Globus pallidus (tissue), 1 donor: ENCODE measurements at regions not wholly inside any gene's neighbourhood (a gene's known extent, or its start where the extent isn't known, plus 50 kb on each side); places are given as distances from the start of the nearest gene placed in this dataset.
A peak's percentile ranks its signal among the peaks of the same experiment; 100 is the strongest.
"Not testable (repeated sequence)": the region's sequence is repeated elsewhere in the genome, so short reads cannot be mapped to it uniquely, and the experiment has no call there.

Source experiments
- DNase-seq: peaks from one replicate; pipeline ENCODE4 v3.0.0-alpha.2; 2015; ENCODE audit warnings: low spot score

DNA sequence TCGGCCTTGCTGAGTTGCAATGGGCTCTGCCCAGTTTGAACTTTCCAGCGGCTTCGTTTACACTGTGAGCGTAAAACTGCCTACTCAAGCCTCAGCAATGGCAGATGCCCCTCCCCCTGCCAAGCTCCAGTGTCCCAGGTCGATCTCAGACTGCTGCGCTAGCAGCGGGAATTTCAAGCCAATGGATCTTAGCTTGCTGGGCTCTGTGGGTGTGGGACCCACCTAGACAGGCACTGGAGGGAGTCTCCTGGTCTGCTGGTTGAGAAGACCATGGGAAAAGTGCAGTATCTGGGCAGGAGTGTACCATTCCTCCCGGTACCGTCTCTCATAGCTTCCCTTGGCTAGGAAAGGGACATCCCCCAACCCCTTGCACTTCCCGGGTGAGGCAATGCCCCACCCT lies 88.2 kb downstream of the KLHL28 start:
- no peak for DNase-seq

DNA sequence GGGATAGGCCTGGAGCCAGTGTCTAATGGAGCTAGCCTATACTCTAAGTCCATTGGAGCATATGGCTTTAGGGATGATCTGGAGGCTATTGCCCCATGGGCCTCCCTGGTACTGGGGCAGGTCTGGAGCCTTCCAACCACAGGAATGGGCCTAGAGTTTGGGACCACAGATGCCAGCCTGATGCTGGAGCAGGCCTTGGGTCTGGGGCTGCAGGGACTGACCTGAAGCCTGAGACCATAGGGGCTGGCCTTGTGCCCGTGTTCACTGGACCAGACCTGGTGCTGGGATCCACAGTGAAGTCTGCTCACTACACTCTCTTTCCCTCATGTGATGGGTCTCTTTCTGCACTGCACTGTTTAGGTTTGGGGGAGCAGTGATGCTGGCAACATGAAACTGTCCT lies 95.0 kb downstream of the KLHL28 start:
- no peak for DNase-seq

DNA sequence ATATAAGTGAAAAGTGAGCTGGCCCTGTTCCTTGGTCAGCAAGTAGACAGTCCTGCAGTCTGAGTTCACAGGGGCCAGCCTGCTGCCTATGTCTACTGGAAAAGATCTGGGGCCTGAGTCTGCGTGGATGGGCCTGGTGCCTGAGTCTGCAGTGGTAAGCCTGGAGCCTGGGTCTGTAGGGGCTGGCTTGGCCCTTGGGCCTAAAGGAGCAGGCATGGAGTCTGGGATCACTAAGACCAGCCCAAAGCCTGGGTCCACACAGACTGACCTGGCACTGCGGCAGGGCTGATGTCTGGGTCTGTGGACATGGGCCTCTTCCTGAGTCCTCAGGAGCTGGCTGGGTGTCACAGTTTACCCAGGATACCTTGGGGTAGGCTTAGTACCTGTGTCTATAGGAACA lies 95.4 kb downstream of the KLHL28 start:
- no peak for DNase-seq

DNA sequence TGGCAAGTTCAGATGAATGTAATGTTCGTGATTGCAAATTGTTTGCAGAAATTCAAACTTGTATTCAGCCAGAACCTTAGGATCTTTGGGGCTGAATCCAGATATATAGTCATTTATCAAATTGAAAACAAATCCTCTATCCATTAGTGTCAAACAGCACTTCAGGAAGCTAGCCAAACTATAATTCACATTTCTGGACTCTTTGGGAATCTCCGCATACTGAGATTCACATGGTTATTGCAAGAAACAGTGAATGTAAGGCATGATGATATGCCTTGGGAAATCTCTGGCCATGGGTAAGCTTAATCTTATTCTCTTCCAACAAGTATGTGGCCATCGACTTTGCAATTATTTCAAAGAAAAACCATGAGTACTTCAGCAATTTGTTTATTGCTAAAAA lies 98.5 kb downstream of the KLHL28 start:
- DNase-seq = no peak

DNA sequence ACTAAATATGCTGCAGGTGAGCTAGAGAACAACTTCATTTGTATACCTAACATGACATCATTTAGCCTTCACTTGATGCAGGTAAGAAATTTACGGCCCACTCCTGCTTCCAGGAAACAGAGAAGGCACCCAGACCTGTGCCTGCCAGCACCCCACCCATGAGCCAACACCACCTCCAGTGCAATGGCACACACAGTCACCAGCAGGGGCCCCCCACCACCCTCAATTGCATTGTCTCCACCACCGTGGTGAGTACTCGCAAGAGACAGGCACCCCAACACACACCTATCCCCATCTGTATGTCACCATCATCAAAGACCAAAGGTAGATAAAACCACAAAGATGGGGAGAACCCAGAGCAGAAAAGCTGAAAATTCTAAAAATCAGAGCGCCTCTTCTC lies 107.6 kb downstream of the KLHL28 start:
- DNase-seq = no peak

DNA sequence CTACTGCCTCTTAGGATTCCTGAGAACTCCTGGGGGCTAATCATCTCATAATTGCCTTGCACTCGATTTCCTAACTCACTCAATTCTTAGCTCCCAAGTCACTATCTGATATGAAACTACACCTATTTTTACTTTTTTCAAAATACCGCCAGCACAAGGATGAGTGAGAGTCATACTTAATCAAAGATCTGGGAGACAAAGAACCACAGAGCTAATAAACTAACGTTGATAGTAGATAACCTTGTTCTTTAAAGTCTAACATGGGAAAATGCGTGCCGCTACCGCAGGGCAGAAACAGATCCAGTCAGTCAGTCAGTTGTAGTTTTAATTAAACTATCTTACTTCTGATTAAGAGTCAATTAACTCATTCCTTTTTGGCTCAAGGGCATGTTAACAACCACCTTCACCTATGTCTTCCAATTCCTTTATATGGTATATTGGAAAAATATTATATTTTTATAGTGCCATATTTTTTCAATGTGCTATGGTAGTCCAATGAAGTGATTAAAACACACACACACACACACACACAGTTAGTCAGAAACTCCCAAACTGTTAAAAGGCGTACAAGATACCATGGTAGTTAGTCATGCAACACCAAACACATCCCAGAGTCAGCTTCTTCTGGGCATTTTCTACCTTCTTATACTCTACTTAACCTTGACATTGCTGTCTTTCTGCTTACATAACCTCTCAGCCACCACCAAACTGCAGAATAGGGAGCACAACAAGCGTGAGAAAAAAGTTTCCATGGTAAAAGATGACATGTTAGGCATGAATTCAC lies 114.0 kb downstream of the KLHL28 start:
- no peak for DNase-seq

DNA sequence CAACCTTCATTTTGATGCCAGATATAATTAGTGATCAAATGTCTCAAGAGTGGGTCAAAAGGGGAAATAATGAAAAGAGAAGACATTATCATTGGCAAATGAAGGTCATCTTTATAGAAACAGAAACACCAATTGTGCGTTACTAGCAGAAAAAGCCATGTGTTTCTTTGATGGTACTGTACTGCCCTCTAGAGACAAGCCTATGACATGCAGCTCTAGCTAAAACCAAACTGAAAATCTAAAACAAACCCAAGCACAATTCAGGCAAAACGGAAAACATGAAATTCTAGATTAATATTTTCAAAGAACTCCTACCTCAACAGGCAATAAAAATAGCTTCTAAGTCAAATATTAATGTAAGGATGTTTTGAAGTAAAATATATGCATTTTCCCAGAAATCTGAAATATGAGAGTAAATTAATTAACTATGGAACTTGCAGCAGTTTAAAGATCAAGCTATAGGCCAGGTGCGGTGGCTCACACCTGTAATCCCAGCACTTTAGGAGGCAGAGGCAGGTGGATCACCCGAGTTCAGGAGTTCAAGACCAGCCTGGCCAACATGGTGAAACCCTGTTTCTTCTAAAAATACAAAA lies 115.4 kb downstream of the KLHL28 start:
- DNase-seq = peak; percentile 47

DNA sequence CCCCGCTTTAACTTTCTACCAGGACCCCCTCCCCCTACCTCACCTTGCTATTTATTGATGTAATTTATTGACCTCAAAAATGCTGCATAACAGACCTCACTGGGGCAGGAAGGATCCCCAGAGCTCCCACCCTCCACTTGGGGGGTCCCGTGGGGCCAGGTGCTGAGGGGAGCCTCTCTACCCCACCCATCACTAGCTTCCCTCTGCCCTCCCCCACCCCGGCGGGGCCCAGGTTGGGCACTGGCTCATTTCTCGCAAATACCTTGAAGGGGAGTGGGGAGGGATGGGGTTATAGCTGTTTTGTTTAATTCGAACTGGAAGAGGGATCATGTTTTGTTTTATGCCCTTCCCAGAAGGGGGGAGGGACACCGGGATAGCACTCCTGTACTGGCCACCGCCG lies 125.8 kb downstream of the KLHL28 start:
- not testable (repeated sequence) for DNase-seq

DNA sequence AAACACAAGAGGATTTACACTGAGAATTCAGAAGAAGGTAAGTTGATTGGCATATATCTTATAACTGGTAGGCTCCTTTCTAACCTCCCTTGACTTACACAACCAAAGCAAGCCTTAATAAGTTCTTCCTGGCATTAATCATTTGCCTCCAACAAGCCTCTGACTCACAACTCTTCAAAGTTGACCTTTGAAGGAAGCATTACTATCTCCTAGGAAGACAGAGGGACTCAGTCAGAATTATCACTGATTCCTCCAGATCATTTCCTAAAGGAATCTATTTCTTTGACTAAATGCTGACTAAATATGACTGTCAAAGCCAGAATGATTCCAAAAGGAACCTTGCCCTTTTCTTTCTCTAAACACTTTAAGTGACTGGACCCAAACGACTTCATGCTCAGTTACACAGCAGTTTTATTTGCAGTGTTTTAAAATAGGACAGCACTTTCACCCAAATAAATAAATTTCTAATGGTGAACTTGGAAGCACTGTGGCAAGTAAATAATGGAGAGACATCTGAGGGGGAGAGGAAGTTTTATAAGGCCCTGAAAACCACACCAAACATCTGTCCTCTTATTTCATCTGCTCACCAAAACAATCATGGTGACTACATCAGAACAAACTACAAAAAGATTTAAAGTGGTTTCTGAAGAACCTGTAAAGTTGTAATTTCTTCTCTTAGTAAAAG lies 128.2 kb downstream of the KLHL28 start:
- DNase-seq = no peak

DNA sequence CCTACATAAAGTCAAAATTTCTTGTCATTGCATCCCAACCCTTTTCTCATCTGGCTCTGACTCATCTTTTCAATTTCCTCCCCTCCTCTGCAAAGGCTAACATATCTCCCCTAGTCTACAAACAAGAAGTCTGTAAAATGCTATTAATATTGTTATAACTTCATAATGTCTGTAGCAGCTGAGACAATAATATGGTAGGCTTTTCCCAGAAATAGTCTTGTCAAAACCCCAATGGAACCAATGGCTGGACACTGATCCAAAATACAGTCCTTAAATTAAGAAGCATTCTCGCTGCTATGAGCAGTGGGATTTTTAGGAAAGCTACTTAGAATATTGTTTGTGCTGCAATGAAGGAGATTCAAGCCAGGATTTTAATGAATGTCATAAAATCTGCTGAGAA lies 131.4 kb downstream of the KLHL28 start:
- no peak for DNase-seq

DNA sequence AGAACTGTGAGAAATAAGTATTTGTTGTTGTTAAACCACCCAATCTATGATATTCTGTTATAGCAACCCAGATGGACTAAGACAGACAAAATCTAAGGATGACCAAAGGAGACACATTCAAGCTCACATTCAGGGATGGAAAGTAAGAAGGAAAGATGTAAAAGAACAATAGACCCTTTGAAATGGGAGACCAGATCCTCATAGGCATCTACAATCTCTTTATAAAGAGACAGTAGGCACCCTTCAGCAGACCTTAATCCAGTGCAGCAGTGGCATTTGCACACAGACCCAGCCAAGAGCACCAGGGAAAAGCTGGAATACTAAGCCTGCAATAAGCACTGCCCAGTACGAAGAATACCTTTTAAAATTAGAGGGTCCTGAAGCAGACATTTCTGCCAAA lies 132.7 kb downstream of the KLHL28 start:
- no peak for DNase-seq

DNA sequence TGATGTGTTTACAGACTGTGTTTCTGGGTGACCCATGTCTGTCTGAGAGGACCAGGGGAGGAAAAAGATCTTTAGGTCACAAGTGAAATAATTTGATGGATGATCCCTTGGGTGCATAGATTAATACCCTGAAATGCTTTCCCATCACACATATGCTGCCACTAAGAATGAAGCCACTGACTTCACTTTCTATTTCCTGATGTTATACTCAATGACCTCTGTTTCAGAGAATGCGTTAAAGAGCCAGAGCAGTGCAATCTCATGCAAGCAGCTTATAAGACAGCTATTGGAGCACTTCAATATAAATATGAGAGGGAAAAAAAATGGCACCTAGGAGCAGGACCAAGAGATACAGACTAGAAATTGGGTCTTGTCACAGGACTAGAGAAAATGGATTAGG lies 133.7 kb downstream of the KLHL28 start:
- no peak for DNase-seq

DNA sequence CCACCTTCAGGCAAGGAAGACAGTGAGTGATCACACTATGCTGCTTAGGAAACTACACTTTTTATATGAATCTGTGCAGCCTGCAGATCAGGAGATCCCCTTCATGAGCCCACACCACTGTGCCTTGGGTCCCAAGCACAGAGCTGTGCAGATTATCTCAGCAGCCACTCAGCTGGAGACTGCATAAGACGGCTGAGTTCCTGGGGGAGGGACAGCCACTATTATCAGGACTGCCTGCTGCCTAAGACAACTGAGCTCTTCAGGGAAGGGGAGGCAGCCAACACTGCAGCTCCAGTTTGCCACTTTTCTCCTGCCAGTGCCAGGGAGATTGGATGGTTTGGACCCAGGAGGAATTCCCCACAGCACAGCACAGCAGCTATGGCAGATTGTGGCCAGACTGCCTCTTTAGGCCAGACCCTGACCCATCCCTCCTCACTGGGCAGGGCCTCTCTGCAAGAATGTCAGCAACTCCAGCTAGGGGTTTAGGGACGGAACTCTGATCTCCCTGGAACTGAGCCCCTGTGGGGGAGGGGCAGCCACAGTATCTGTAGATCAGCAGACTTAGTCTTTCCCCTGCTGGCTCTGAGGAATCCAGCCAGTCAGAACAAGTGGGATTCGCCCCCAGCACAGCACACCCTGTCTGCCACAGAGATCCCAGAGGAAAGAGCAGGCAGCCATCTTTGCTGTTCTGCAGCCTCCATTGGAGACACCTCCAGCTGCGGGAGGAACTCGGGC lies 141.3 kb downstream of the KLHL28 start:
- DNase-seq = no peak

DNA sequence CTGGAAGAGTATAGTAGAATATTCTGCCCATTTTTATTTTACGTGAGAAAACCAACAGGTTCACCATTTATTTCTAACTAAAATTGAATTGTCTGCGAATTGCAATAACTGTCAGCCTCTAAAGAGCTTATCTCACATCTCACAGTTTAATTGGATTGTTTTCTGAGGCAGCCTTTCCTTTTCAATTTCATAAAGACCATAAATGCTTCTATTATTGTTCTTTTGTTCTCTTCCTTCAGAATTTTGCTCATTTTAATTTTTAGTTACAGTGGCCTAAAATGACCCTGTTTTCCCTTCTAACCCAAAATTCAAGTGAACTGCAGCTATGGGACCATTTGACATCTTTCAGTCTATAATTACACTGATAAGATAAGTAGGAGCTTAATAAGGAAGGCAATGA lies 147.6 kb downstream of the KLHL28 start:
- no peak for DNase-seq

DNA sequence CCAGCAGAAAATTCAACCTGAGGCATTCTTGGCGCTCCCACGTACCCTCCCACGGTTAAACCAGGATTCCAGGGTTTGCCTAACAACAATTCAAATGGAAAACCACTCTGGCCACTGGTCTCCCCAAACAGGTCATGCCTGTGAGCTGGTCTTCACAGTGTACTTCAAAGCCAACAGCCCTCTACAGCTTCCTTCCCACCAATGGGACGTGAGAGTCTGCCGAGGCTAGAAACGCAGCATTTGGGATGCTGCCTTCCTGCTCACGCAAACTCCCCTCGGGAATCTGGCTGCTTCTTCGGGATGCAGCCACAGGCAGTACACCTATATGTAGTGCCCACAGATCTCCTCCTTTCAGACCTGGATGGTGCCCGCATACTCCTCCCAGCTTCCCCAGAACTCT lies 149.1 kb downstream of the KLHL28 start:
- no peak for DNase-seq

DNA sequence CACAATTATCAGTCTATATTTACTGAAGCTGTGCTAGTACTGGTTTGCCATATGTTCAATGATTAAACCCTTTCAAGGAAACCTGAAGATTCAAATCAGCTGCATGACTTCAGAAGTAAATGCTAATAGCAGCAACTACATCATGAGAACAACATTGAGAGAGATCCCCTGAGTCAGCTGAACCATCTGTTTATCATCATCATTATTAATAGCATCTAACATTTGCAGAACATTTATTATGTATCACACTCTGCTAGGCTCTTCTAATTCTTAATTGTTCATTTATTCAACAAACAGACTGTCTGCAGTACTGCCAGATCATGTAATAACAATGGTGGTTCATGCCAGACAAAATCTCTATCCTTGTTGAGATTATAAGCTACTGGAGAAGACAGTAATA lies 157.4 kb downstream of the KLHL28 start:
- DNase-seq = no peak

DNA sequence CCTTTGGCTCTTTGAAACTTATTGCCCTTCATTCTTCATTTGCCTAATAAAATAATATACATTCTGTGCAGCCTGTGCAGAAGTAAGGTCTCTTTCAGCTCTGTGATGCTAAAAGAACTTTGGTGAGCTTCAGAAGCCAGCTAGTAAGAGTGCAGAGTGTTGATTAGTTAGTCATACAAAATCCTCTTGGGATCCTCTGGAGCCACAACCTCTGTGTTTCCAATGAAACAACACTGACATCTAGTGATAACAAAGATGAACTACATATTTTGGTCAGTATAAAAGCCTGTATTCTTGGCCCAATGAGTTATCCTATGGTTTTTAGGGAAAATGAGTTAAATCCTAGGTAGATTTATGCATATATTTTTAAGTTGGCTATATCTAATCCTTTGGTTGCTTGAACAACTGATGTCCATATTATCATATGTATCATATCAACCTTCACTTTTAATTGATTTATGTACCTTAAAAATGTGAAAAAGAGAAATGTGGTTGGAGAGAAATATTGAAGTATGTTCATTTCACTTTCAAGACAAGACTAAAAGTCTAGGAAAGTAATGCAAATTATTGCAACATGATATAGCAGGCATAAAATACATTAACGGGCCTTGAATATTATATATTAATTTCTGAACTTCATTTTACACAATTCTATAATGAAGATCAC lies 158.4 kb downstream of the KLHL28 start:
- DNase-seq = peak; percentile 45

DNA sequence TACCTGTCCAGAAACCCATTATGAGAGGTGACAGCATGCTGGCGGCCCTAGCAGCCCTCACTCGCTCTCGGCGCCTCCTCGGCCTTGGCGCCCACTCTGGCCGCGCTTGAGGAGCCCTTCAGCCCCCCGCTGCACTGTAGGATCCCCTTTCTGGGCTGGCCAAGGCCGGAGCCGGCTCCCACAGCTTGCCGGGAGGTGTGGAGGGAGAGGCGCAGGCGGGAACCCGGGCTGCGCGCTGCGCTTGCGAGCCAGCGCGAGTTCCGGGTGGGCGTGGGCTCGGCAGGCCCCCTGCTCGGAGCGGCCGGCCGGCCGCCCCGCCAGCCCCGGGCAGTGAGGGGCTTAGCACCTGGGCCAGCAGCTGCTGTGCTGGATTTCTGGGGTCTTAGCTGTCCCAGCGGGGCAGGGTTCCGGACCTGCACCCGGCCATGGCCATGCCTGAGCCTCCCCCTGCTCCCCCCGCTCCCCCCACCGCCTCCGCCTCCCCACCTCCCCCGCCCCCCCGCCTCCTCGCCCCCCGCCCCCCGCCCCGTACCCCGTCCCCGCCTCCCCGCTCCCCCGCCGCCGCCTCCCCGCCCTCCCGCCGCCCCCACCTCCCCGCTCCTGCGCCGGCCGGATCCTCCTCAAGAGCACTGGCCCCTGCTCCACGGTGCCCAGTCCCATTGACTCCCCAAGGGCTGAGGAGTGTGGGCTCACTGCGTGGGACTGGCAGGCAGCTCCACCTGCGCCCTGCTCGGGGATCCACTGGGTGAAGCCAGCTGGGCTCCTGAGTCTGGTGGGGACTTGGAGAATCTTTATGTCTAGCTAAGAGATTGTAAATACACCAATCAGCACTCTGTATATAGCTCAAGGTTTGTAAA lies 163.1 kb downstream of the KLHL28 start:
- no peak for DNase-seq

DNA sequence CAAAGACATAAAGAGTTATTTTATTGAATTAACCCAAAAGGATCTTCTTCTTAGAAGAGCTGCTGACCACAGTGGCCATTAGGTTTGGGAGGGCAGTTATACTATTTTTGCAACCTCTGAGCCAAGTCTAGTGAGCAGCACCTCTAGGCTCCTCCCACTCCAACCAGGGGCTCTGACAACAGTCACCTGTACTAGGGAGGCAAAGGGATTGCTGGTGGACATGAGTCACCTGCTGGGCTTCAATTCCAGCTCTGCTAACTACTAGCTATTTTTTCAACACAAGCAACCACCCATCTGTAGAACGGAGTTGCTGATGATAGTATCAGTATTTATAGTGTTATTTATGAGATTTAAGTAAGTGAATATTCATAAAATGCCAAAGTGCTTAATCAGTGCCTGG lies 166.0 kb downstream of the KLHL28 start:
- DNase-seq = no peak

DNA sequence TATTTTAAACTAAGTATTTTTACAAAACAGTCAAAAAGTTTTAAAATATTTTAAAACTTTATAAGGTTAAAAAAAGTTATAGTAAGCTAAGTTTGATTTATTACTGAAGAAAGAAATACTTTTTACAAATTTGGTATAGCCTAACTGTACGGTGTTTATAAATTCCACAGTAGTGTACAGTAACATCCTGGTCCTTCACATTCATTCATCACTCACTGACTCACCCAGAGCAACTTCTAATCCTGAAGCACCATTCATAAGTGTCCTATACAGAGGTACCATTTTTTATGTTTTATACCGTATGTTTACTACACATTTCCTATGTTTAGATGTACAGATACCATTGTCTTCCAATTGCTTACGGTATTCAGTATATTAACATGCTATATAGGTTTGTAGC lies 170.0 kb downstream of the KLHL28 start:
- no peak for DNase-seq

DNA sequence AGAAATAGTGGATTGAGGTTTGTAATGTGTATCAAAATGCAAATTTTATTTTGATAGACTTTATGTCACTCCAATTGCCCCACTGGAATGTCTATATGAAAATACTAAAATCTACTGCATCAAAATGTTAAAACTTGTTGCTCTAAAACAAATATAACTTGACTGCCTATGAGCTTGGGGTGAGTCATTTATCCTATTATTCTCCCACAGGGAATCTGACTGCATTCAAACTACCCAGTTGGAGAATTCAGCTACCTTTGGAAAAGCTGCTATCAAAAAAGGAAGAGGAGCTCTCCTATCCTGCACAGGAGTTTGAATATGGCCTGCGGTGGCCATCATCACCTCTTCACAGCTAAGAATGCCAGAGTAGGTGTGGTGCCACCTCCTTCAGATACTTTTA lies 173.1 kb downstream of the KLHL28 start:
- DNase-seq = no peak
